DOHH2 (cell line): ENCODE measurements at regions not wholly inside any gene's neighbourhood (a gene's known extent, or its start where the extent isn't known, plus 50 kb on each side); places are given as distances from the start of the nearest gene placed in this dataset.

Experiments used
- H3F3A ChIP-seq: fragments of 200-600 bp; sonication (generic), shearing (Covaris generic); 2 replicates; pipeline ENCODE4 v1.6.0; 2016; ENCODE audit warnings: antibody characterized with exemption, mild to moderate bottlenecking; ENCODE audit not compliant: control insufficient read depth, insufficient read depth
- H3K27ac ChIP-seq: fragments of 200-600 bp; sonication (generic); 2 replicates; pipeline ENCODE4 v1.5.1; 2014; ENCODE audit warnings: low read depth, mild to moderate bottlenecking, low read length, moderate library complexity
- H3K27me3 ChIP-seq: fragments of 200-600 bp; sonication (generic); 2 replicates; pipeline ENCODE4 v1.6.1; 2014; ENCODE audit warnings: mild to moderate bottlenecking, low read length, mixed read lengths; ENCODE audit not compliant: control insufficient read depth
- H3K36me3 ChIP-seq: fragments of 200-600 bp; sonication (generic); 2 replicates; pipeline ENCODE4 v1.6.1; 2014; ENCODE audit warnings: mild to moderate bottlenecking, low read length, moderate library complexity, mixed read lengths; ENCODE audit not compliant: control insufficient read depth
- H3K4me1 ChIP-seq: fragments of 200-600 bp; sonication (generic); 2 replicates; pipeline ENCODE4 v1.6.1; 2014; ENCODE audit warnings: mild to moderate bottlenecking, low read length, mixed read lengths; ENCODE audit not compliant: control insufficient read depth
- H3K4me2 ChIP-seq: fragments of 200-600 bp; sonication (generic); 2 replicates; pipeline ENCODE4 v1.6.0; 2014; ENCODE audit warnings: mild to moderate bottlenecking, low read length, moderate library complexity
- H3K4me3 ChIP-seq: fragments of 200-600 bp; sonication (generic); 2 replicates; pipeline ENCODE4 v1.5.1; 2014; ENCODE audit warnings: mild to moderate bottlenecking, low read length, mixed read lengths
- H3K79me2 ChIP-seq: fragments of 200-600 bp; sonication (generic); 2 replicates; pipeline ENCODE4 v1.6.1; 2014; ENCODE audit warnings: mild to moderate bottlenecking, low read length, mixed read lengths; ENCODE audit not compliant: control insufficient read depth
- H3K9me2 ChIP-seq: fragments of 200-600 bp; sonication (generic); replicated peaks from 2 replicates; pipeline ENCODE4 v1.6.1; 2014; ENCODE audit warnings: mild to moderate bottlenecking, low read length, mixed read lengths; ENCODE audit not compliant: control insufficient read depth
- H3K9me3 ChIP-seq: fragments of 200-600 bp; sonication (generic); 2 replicates; pipeline ENCODE4 v1.6.1; 2014; ENCODE audit warnings: antibody characterized with exemption, low read length, mixed read lengths; ENCODE audit not compliant: control insufficient read depth, insufficient read depth
- H4K20me1 ChIP-seq: fragments of 200-600 bp; sonication (generic); 2 replicates; pipeline ENCODE4 v1.6.0; 2014; ENCODE audit warnings: low read depth, mild to moderate bottlenecking, antibody characterized with exemption, low read length, moderate library complexity; ENCODE audit not compliant: control insufficient read depth, insufficient read depth
- EZH2phosphoT487 ChIP-seq: fragments of 200-600 bp; sonication (generic); IDR thresholded peaks from 2 replicates; pipeline ENCODE4 v1.6.1; 2017; ENCODE audit warnings: borderline replicate concordance, mild to moderate bottlenecking, antibody characterized with exemption, low read length, moderate library complexity, mixed read lengths
- TF ChIP-seq, protein P1 (sequence below): fragments of 200-600 bp; sonication (generic); IDR thresholded peaks from one replicate; pipeline ENCODE4 v1.5.1; 2014; ENCODE audit warnings: antibody characterized with exemption, mild to moderate bottlenecking, low read depth, low read length; ENCODE audit not compliant: poor library complexity, severe bottlenecking

DNA sequence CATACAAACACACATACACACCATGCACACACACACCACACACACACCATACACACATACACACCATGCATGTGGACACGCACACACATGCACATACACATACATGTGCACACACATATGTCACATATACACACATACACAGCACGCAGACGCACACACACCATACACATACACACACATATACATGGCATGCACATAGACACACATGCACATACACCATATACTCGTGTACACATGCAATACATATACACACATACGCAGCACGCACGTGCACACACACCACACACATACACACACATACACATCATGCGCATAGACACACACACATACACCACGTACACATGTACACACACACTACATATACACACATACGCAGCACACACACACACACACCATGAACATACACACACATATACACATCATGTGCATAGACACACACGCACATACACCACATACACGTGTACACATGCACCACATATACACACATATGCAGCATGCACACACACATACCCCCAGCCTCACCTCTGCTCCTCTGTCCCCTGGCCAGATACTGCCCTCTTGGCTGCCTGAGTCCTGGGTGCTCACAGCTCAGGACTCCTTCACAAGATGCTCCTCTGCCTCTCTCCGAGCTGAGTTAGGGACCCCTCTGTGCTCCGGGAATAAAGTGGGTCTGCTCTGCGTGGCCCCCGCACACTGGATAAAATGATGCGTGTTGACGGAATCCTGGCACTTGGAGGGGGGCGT is 70.9 kb upstream of the ARHGEF7 start:
- TF ChIP-seq, protein P1, sequence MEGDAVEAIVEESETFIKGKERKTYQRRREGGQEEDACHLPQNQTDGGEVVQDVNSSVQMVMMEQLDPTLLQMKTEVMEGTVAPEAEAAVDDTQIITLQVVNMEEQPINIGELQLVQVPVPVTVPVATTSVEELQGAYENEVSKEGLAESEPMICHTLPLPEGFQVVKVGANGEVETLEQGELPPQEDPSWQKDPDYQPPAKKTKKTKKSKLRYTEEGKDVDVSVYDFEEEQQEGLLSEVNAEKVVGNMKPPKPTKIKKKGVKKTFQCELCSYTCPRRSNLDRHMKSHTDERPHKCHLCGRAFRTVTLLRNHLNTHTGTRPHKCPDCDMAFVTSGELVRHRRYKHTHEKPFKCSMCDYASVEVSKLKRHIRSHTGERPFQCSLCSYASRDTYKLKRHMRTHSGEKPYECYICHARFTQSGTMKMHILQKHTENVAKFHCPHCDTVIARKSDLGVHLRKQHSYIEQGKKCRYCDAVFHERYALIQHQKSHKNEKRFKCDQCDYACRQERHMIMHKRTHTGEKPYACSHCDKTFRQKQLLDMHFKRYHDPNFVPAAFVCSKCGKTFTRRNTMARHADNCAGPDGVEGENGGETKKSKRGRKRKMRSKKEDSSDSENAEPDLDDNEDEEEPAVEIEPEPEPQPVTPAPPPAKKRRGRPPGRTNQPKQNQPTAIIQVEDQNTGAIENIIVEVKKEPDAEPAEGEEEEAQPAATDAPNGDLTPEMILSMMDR: no peak
- no peak for TF ChIP-seq EZH2phosphoT487

GRCh38 chr13:111043575-111043982 is 71.5 kb upstream of the ARHGEF7 start:
- H3F3A ChIP-seq: no peaks in the 10 kb centered on the region
- H4K20me1 ChIP-seq: no peaks in the 10 kb centered on the region
- H3K27me3 ChIP-seq: no peaks in the 10 kb centered on the region
- H3K9me3 ChIP-seq: no peaks in the 10 kb centered on the region
- no peak overlapping the region for H3K4me3 ChIP-seq
- no peaks in the 10 kb centered on the region for H3K79me2 ChIP-seq
- no peak overlapping the region for H3K27ac ChIP-seq
- H3K4me1 ChIP-seq: no peaks in the 10 kb centered on the region
- H3K9me2 ChIP-seq: no peaks in the 10 kb centered on the region
- H3K4me2 ChIP-seq: no peak overlapping the region
- TF ChIP-seq, protein P1: no peak
- TF ChIP-seq EZH2phosphoT487: no peak
- no peaks in the 10 kb centered on the region for H3K36me3 ChIP-seq

More for the DNA sequence above, 70.9 kb upstream of the ARHGEF7 start:
- Histone ChIP-seq H3K36me3 (no peaks in the 10 kb centered on the region), H3K9me3 (no peaks in the 10 kb centered on the region), H3K27ac (no peak overlapping the region), H3F3A (no peaks in the 10 kb centered on the region), H4K20me1 (no peaks in the 10 kb centered on the region), H3K27me3 (no peaks in the 10 kb centered on the region), H3K79me2 (no peaks in the 10 kb centered on the region), H3K9me2 (no peaks in the 10 kb centered on the region), H3K4me3 (no peak overlapping the region), H3K4me1 (no peaks in the 10 kb centered on the region), H3K4me2 (no peak overlapping the region)

GRCh38 chr13:111042661-111043226 is 72.4 kb upstream of the ARHGEF7 start:
- TF ChIP-seq, protein P1: no peak
- no peak for TF ChIP-seq EZH2phosphoT487
- H3K9me3 ChIP-seq: no peaks in the 10 kb centered on the region
- no peaks in the 10 kb centered on the region for H3F3A ChIP-seq
- no peak overlapping the region for H3K4me3 ChIP-seq
- no peaks in the 10 kb centered on the region for H3K79me2 ChIP-seq
- no peaks in the 10 kb centered on the region for H3K27me3 ChIP-seq
- no peaks in the 10 kb centered on the region for H3K9me2 ChIP-seq
- no peaks in the 10 kb centered on the region for H4K20me1 ChIP-seq
- no peak overlapping the region for H3K4me2 ChIP-seq
- H3K27ac ChIP-seq: no peak overlapping the region
- no peaks in the 10 kb centered on the region for H3K4me1 ChIP-seq
- H3K36me3 ChIP-seq: no peaks in the 10 kb centered on the region
